ENCODE measurements at regions not wholly inside any gene's neighbourhood (a gene's known extent, or its start where the extent isn't known, plus 50 kb on each side); places are given as distances from the start of the nearest gene placed in this dataset.

DNA sequence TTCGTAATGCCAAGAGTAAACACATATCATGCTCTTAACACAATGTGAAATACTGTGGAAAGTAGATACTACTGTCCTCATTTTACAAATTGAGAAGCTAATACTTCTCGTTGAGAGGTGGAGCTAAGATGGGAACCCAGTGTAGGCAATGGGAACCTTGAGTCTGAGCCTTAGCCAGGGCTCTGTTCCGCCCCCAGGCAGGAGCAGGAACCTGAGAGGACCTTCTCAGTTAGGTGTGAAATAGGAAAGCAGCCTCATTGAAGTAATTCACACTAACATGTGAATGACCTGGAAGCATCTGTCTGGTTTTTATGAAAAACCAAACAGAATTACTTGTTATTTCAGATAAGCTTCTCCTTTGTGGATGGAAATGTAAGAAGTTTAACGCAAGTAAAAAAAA, 62.6 kb upstream of the RBFOX1 start:
- Histone ChIP-seq H3K36me3 (ENCODE audit: control insufficient read depth in 2 of 2, extremely low read depth in 1 of 2, insufficient read depth in 2 of 2, low read length in 2 of 2) (no peaks in the 10 kb centered on the region), H3K9ac (ENCODE audit: control insufficient read depth, extremely low read depth, insufficient read depth, low read length) (no peak overlapping the region), H3K9me1 (ENCODE audit: control insufficient read depth, extremely low read depth, insufficient read depth, low read length) (no peaks in the 10 kb centered on the region), H2AFZ (ENCODE audit: control insufficient read depth, low read length) (no peak overlapping the region), H3K79me2 (ENCODE audit: control insufficient read depth, insufficient read depth, low read length) (no peaks in the 10 kb centered on the region), H3K4me2 (ENCODE audit: control insufficient read depth, extremely low read depth, insufficient read depth, low read depth, low read length) (no peak overlapping the region), H3K27me3 (ENCODE audit: control insufficient read depth, extremely low read depth, insufficient read depth, low read length) (no peaks in the 10 kb centered on the region), H4K20me1 (ENCODE audit: control insufficient read depth, extremely low read depth, insufficient read depth, low read length) (no peaks in the 10 kb centered on the region), H3K9me3 (ENCODE audit: control insufficient read depth, low read depth, low read length) (no peaks in the 10 kb centered on the region), H3K4me3 (ENCODE audit: control insufficient read depth in 2 of 3, extremely low read depth in 1 of 3, insufficient read depth in 2 of 3, low read depth in 1 of 3, low read length in 3 of 3) (no peak overlapping the region), H3K27ac (ENCODE audit: control insufficient read depth, insufficient read depth, low read length) (no peak overlapping the region), H3K4me1 (ENCODE audit: control insufficient read depth, extremely low read depth, insufficient read depth, low read length) (no peaks in the 10 kb centered on the region)
- TF ChIP-seq EZH2 (IDR thresholded peaks at IDR 0.05; ENCODE audit: low read length), result no peak
- TF ChIP-seq CTCF (optimal IDR thresholded peaks at IDR 0.05 in 1 of 3, IDR thresholded peaks at IDR 0.05 in 1 of 3, conservative IDR thresholded peaks at IDR 0.05 in 1 of 3; ENCODE audit: extremely low read depth in 1 of 3, insufficient read depth in 2 of 3, low read length in 3 of 3), result no peak
- dilution Hi-C loops (cut with MboI; ENCODE audit: extremely low pct_ligation_motif_present, low sequenced_read_pairs), result no loop called here
- DNase-seq (ENCODE audit: low read depth, low spot score) (no peak), FAIRE-seq (no peak)

DNA sequence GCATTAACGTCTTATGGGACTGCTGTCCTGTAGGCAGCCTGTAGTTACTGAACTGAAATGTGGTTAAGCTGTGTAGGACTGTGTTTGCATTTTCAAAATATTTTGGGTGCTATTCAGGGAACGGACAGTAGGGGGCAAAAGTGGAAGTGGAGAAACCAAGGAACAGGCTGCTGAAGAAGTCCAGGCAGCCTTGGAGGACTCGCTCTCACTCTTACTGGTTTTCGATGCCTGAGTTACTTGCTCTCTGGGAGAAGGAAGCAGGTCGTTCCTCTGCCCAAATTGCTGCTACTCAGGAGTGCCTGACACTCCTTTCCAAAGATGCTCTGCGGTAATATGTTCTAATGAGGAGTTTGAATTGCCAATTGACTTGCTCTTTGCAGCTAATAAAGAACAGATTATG, 64.5 kb upstream of the RBFOX1 start:
- Histone ChIP-seq H3K9me3 (ENCODE audit: control insufficient read depth, low read depth, low read length) (no peaks in the 10 kb centered on the region), H3K36me3 (ENCODE audit: control insufficient read depth in 2 of 2, extremely low read depth in 1 of 2, insufficient read depth in 2 of 2, low read length in 2 of 2) (no peaks in the 10 kb centered on the region), H3K9me1 (ENCODE audit: control insufficient read depth, extremely low read depth, insufficient read depth, low read length) (no peaks in the 10 kb centered on the region), H3K4me2 (ENCODE audit: control insufficient read depth, extremely low read depth, insufficient read depth, low read depth, low read length) (no peak overlapping the region), H3K27me3 (ENCODE audit: control insufficient read depth, extremely low read depth, insufficient read depth, low read length) (no peaks in the 10 kb centered on the region), H3K4me3 (ENCODE audit: control insufficient read depth in 2 of 3, extremely low read depth in 1 of 3, insufficient read depth in 2 of 3, low read depth in 1 of 3, low read length in 3 of 3) (no peak overlapping the region), H3K9ac (ENCODE audit: control insufficient read depth, extremely low read depth, insufficient read depth, low read length) (no peak overlapping the region), H3K79me2 (ENCODE audit: control insufficient read depth, insufficient read depth, low read length) (no peaks in the 10 kb centered on the region), H4K20me1 (ENCODE audit: control insufficient read depth, extremely low read depth, insufficient read depth, low read length) (no peaks in the 10 kb centered on the region), H3K27ac (ENCODE audit: control insufficient read depth, insufficient read depth, low read length) (no peak overlapping the region), H2AFZ (ENCODE audit: control insufficient read depth, low read length) (no peak overlapping the region), H3K4me1 (ENCODE audit: control insufficient read depth, extremely low read depth, insufficient read depth, low read length) (no peaks in the 10 kb centered on the region)
- DNase-seq (ENCODE audit: low read depth, low spot score), result no peak
- no peak for FAIRE-seq
- dilution Hi-C loops (cut with MboI; ENCODE audit: extremely low pct_ligation_motif_present, low sequenced_read_pairs), result no loop called here
- TF ChIP-seq EZH2 (IDR thresholded peaks at IDR 0.05; ENCODE audit: low read length) (no peak), CTCF (optimal IDR thresholded peaks at IDR 0.05 in 1 of 3, IDR thresholded peaks at IDR 0.05 in 1 of 3, conservative IDR thresholded peaks at IDR 0.05 in 1 of 3; ENCODE audit: extremely low read depth in 1 of 3, insufficient read depth in 2 of 3, low read length in 3 of 3) (peak; percentile 16 to 56 (median 41))

Data from keratinocyte (primary cell).